HT-29 (cell line): ENCODE measurements at regions not wholly inside any gene's neighbourhood (a gene's known extent, or its start where the extent isn't known, plus 50 kb on each side); places are given as distances from the start of the nearest gene placed in this dataset.

Source experiments
- DNase-seq: peaks from one replicate; pipeline ENCODE4 v3.0.0-alpha.2; 2015; ENCODE audit warnings: low spot score

- no peak for DNase-seq
These were observed 306.0 kb downstream of the BCL11A start for GRCh38 chr2:60247471-60247870.

GRCh38 chr2:60246583-60246982, 306.9 kb downstream of the BCL11A start:
- DNase-seq = no peak

GRCh38 chr2:60234274-60234986, 319.0 kb downstream of the BCL11A start:
- no peak for DNase-seq

- DNase-seq = no peak
These were observed 322.9 kb downstream of the BCL11A start for GRCh38 chr2:60230596-60230995.

GRCh38 chr2:60230037-60230436, 323.4 kb downstream of the BCL11A start:
- no peak for DNase-seq

GRCh38 chr2:60226943-60227342, 326.5 kb downstream of the BCL11A start:
- DNase-seq = no peak

GRCh38 chr2:60226191-60226590, 327.3 kb downstream of the BCL11A start:
- no peak for DNase-seq

- DNase-seq = no peak
These were observed 329.6 kb downstream of the BCL11A start for GRCh38 chr2:60223859-60224258.

- DNase-seq = no peak
These were observed 332.4 kb downstream of the BCL11A start for GRCh38 chr2:60221098-60221497.

- no peak for DNase-seq
These were observed 333.9 kb downstream of the BCL11A start for GRCh38 chr2:60219536-60219935.

- no peak for DNase-seq
These were observed 336.9 kb downstream of the BCL11A start for GRCh38 chr2:60216452-60216995.

- no peak for DNase-seq
These were observed 338.0 kb downstream of the BCL11A start for GRCh38 chr2:60215386-60215901.

- DNase-seq = no peak
These were observed 338.9 kb downstream of the BCL11A start for GRCh38 chr2:60214626-60214875.

GRCh38 chr2:60213865-60214625, 339.4 kb downstream of the BCL11A start:
- no peak for DNase-seq

GRCh38 chr2:60212181-60212945, 341.1 kb downstream of the BCL11A start:
- DNase-seq = no peak

- peak; percentile 47 for DNase-seq
These were observed 364.4 kb downstream of the BCL11A start for GRCh38 chr2:60189006-60189405.

- DNase-seq = no peak
These were observed 378.2 kb downstream of the BCL11A start for GRCh38 chr2:60175290-60175689.

GRCh38 chr2:60174146-60174545, 379.3 kb downstream of the BCL11A start:
- DNase-seq = no peak

- no peak for DNase-seq
These were observed 380.7 kb downstream of the BCL11A start for GRCh38 chr2:60172801-60173200.

- DNase-seq = no peak
These were observed 383.2 kb downstream of the BCL11A start for GRCh38 chr2:60170272-60170671.

- DNase-seq = no peak
These were observed 385.2 kb downstream of the BCL11A start for GRCh38 chr2:60168247-60168646.

GRCh38 chr2:60167089-60167488, 386.4 kb downstream of the BCL11A start:
- DNase-seq = no peak
